ENCODE measurements at regions not wholly inside any gene's neighbourhood (a gene's known extent, or its start where the extent isn't known, plus 50 kb on each side); places are given as distances from the start of the nearest gene placed in this dataset.
"Not testable (repeated sequence)": the region's sequence is repeated elsewhere in the genome, so short reads cannot be mapped to it uniquely, and the experiment has no call there.

GRCh38 chr21:6483645-6484044 lies 4037.7 kb upstream of the TPTE start:
- H3K4me3 ChIP-seq (ENCODE audit: low read length), result not testable (repeated sequence)

GRCh38 chr21:6486821-6487220 lies 4034.6 kb upstream of the TPTE start:
- H3K4me3 ChIP-seq (ENCODE audit: low read length), result not testable (repeated sequence)

- not testable (repeated sequence) for H3K4me3 ChIP-seq (ENCODE audit: low read length)
Measured at GRCh38 chr21:6492691-6493090, 4028.7 kb upstream of the TPTE start.

GRCh38 chr21:6493957-6494356 lies 4027.4 kb upstream of the TPTE start:
- not testable (repeated sequence) for H3K4me3 ChIP-seq (ENCODE audit: low read length)

- not testable (repeated sequence) for H3K4me3 ChIP-seq (ENCODE audit: low read length)
Measured at GRCh38 chr21:6496356-6496755, 4025.0 kb upstream of the TPTE start.

GRCh38 chr21:6498716-6499115 lies 4022.7 kb upstream of the TPTE start:
- H3K4me3 ChIP-seq (ENCODE audit: low read length), result peak overlapping the region; percentile 75

- H3K4me3 ChIP-seq (ENCODE audit: low read length), result not testable (repeated sequence)
Measured at GRCh38 chr21:6499128-6499826, 4022.1 kb upstream of the TPTE start.

GRCh38 chr21:6499866-6500265 lies 4021.5 kb upstream of the TPTE start:
- H3K4me3 ChIP-seq (ENCODE audit: low read length), result not testable (repeated sequence)

GRCh38 chr21:6500681-6501080 lies 4020.7 kb upstream of the TPTE start:
- not testable (repeated sequence) for H3K4me3 ChIP-seq (ENCODE audit: low read length)

- not testable (repeated sequence) for H3K4me3 ChIP-seq (ENCODE audit: low read length)
Measured at GRCh38 chr21:6506167-6506894, 4015.1 kb upstream of the TPTE start.

- H3K4me3 ChIP-seq (ENCODE audit: low read length), result not testable (repeated sequence)
Measured at GRCh38 chr21:6507632-6508031, 4013.8 kb upstream of the TPTE start.

- H3K4me3 ChIP-seq (ENCODE audit: low read length), result not testable (repeated sequence)
Measured at GRCh38 chr21:6521777-6522176, 3999.6 kb upstream of the TPTE start.

GRCh38 chr21:6526213-6526612 lies 3995.2 kb upstream of the TPTE start:
- H3K4me3 ChIP-seq (ENCODE audit: low read length), result not testable (repeated sequence)

GRCh38 chr21:6530655-6531054 lies 3990.7 kb upstream of the TPTE start:
- H3K4me3 ChIP-seq (ENCODE audit: low read length), result not testable (repeated sequence)

- not testable (repeated sequence) for H3K4me3 ChIP-seq (ENCODE audit: low read length)
Measured at GRCh38 chr21:6533261-6533660, 3988.1 kb upstream of the TPTE start.

GRCh38 chr21:6538320-6538719 lies 3983.1 kb upstream of the TPTE start:
- H3K4me3 ChIP-seq (ENCODE audit: low read length), result not testable (repeated sequence)

- not testable (repeated sequence) for H3K4me3 ChIP-seq (ENCODE audit: low read length)
Measured at GRCh38 chr21:6539688-6540087, 3981.7 kb upstream of the TPTE start.

GRCh38 chr21:6541036-6541435 lies 3980.3 kb upstream of the TPTE start:
- H3K4me3 ChIP-seq (ENCODE audit: low read length), result not testable (repeated sequence)

GRCh38 chr21:6545288-6545687 lies 3976.1 kb upstream of the TPTE start:
- not testable (repeated sequence) for H3K4me3 ChIP-seq (ENCODE audit: low read length)

GRCh38 chr21:6551045-6551444 lies 3970.3 kb upstream of the TPTE start:
- H3K4me3 ChIP-seq (ENCODE audit: low read length), result not testable (repeated sequence)

- not testable (repeated sequence) for H3K4me3 ChIP-seq (ENCODE audit: low read length)
Measured at GRCh38 chr21:6553505-6554376, 3967.6 kb upstream of the TPTE start.

GRCh38 chr21:6554377-6554864 lies 3967.0 kb upstream of the TPTE start:
- not testable (repeated sequence) for H3K4me3 ChIP-seq (ENCODE audit: low read length)
